Erythroblast (primary cell): ENCODE measurements at regions not wholly inside any gene's neighbourhood (a gene's known extent, or its start where the extent isn't known, plus 50 kb on each side); places are given as distances from the start of the nearest gene placed in this dataset.

Source experiments
- GATA1 ChIP-seq: IDR thresholded peaks from 2 replicates; pipeline ENCODE4 v1.6.1; 2011; ENCODE audit warnings: low read depth, mild to moderate bottlenecking, control low read depth, low read length, moderate library complexity
- POLR2A ChIP-seq: IDR thresholded peaks from 2 replicates; pipeline ENCODE4 v1.6.1; 2011; ENCODE audit warnings: mild to moderate bottlenecking, low read length

- TF ChIP-seq POLR2A: no peak
- no peak for TF ChIP-seq GATA1
These were observed 574.3 kb upstream of the CA10 start for GRCh38 chr17:52732841-52733240.
